ENCODE measurements at regions not wholly inside any gene's neighbourhood (a gene's known extent, or its start where the extent isn't known, plus 50 kb on each side); places are given as distances from the start of the nearest gene placed in this dataset.

DNA sequence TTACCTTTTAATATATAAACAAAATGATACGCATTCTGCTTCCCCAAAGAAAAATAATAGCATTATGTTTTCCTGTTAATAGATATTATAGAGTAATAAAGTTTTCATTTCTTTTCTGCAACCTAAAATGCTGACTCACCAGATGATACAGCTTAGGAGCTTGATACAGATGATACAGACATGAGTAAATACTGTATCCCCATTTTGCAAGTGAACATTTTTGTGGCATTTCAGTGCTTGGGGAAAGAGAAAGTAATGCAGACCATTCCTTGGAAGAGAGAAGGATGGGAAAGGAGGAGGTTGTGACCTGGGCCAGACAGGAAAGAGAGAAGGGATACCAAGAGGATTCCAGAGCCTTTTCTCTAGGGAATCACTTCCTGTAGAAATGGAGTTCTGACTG is 97.5 kb upstream of the FSHR start:
- no peak overlapping the region for H3K4me3 ChIP-seq (ENCODE audit: low read length)
- TF ChIP-seq, protein P1, sequence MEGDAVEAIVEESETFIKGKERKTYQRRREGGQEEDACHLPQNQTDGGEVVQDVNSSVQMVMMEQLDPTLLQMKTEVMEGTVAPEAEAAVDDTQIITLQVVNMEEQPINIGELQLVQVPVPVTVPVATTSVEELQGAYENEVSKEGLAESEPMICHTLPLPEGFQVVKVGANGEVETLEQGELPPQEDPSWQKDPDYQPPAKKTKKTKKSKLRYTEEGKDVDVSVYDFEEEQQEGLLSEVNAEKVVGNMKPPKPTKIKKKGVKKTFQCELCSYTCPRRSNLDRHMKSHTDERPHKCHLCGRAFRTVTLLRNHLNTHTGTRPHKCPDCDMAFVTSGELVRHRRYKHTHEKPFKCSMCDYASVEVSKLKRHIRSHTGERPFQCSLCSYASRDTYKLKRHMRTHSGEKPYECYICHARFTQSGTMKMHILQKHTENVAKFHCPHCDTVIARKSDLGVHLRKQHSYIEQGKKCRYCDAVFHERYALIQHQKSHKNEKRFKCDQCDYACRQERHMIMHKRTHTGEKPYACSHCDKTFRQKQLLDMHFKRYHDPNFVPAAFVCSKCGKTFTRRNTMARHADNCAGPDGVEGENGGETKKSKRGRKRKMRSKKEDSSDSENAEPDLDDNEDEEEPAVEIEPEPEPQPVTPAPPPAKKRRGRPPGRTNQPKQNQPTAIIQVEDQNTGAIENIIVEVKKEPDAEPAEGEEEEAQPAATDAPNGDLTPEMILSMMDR (IDR thresholded peaks at IDR 0.05; ENCODE audit: insufficient read depth, low read depth, low read length, missing control alignments), result no peak
- DNase-seq (ENCODE audit: low read depth), result no peak

DNA sequence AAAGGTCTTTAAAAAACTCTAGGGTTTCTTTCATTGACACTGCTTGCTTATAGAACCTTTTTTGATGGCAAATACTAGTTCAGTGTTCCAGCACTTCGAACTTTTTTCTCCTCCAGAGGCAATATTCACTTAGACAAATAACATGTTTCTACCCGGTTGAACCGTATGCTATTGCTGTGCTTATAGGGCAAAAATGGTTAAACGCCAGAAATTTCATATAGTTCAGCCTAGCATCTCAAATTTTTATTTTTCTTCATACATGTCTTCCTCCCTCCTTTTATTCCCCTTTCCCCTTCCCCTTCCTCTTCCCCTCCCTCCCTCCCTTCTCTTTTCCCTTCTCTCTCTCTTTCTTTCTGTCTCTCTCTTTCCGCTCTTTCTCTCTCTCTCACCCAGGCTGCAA is 96.9 kb upstream of the FSHR start:
- H3K4me3 ChIP-seq (ENCODE audit: low read length), result no peak overlapping the region
- TF ChIP-seq, protein P1 (IDR thresholded peaks at IDR 0.05; ENCODE audit: insufficient read depth, low read depth, low read length, missing control alignments), result no peak
- no peak for DNase-seq (ENCODE audit: low read depth)

DNA sequence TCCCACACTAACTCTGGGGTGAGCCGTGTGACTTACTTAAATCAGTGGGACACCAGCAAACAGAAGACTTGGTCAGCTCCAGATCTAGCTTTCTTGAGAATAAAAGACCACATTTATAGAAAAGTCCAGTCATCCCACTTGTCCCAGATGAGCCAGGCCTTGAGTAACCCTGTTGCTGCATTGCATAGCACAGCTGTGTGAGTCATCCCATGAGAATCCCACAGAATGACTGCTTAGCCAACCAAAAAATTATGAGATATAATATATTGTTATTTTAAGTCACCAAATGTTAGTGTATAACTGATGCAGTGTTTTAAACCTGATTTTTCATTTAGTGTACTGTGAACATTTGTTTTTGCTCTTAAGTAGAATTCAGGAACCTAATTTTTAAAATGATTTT is 94.2 kb upstream of the FSHR start:
- no peak overlapping the region for H3K4me3 ChIP-seq (ENCODE audit: low read length)
- DNase-seq (ENCODE audit: low read depth), result peak; percentile 78
- TF ChIP-seq, protein P1 (IDR thresholded peaks at IDR 0.05; ENCODE audit: insufficient read depth, low read depth, low read length, missing control alignments), result no peak

DNA sequence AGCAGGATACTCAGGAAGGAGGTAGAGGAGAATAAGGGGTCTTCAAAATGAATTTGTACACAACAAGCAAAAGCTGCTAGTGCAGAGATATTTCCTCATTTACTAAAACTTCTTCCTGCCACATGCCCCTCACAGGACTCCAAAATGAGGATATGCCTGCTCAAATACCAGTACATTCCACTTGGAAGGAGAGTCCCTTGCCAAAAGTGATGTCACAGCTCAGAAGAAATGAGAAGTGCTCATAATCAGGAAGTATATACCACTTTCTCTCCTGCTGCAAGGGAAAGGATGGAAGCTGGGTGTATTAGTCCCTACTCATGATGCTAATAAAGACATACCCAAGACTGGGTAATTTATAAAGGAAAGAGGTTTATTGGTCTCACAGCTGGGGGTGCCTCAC is 87.7 kb upstream of the FSHR start:
- TF ChIP-seq, protein P1 (IDR thresholded peaks at IDR 0.05; ENCODE audit: insufficient read depth, low read depth, low read length, missing control alignments), result no peak
- H3K4me3 ChIP-seq (ENCODE audit: low read length), result no peak overlapping the region
- DNase-seq (ENCODE audit: low read depth), result no peak

DNA sequence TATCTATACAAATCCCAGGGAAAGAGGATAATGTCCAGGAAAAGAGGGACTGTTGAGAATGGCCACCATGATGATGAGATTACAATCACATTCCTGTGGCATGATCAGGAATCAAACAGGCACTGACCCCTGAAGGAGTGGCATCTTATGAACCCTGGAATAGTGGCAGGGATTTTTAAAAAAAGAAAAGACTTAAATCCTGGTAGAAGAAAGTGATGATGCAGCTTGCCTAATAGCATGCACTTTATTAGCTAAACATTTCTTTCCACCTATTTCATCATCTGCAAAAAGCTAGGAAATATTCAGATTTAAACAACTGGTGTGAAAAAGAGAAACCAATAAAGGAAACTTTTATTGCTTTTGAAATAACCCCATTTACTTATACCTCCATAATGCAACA is 87.2 kb upstream of the FSHR start:
- DNase-seq (ENCODE audit: low read depth), result no peak
- no peak overlapping the region for H3K4me3 ChIP-seq (ENCODE audit: low read length)
- TF ChIP-seq, protein P1 (IDR thresholded peaks at IDR 0.05; ENCODE audit: insufficient read depth, low read depth, low read length, missing control alignments), result no peak

DNA sequence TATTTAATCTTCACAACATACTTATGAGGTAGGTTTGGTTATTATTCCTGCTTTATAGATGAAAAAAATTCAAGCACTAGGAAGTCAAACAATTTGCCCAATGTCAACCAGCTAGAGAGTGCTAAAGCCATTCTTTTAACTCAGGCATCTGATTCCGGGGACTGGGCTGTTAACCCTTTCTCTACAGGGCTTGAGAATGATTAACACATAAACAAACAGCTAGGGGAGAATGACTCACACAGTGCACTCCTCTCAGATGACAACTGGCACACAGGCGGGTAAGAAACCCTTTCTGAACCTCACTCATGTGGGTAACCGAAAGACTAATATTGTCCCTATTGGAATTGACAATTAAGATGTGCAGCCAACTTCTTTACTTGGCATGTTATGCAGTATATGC is 86.3 kb upstream of the FSHR start:
- no peak overlapping the region for H3K4me3 ChIP-seq (ENCODE audit: low read length)
- no peak for DNase-seq (ENCODE audit: low read depth)
- TF ChIP-seq, protein P1 (IDR thresholded peaks at IDR 0.05; ENCODE audit: insufficient read depth, low read depth, low read length, missing control alignments), result no peak

DNA sequence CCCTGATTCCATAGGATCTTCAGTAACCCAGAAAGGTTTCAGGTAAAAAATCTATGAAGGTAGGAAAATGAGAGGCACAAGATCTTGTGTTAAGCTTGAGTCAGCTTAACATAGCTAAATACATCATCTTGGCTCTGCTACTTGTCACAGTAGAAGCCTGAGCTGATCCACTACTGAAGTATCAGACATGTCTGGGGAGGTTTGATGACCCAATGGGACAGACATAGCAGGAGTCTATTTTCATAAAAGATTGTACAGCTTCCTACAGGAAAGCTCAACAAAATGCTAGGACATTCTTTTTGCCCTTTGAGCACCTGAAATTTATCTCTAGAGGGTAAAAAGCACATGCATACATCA is 84.3 kb upstream of the FSHR start:
- no peak overlapping the region for H3K4me3 ChIP-seq (ENCODE audit: low read length)
- TF ChIP-seq, protein P1 (IDR thresholded peaks at IDR 0.05; ENCODE audit: insufficient read depth, low read depth, low read length, missing control alignments), result no peak
- no peak for DNase-seq (ENCODE audit: low read depth)
